ENCODE measurements at regions not wholly inside any gene's neighbourhood (a gene's known extent, or its start where the extent isn't known, plus 50 kb on each side); places are given as distances from the start of the nearest gene placed in this dataset.

DNA sequence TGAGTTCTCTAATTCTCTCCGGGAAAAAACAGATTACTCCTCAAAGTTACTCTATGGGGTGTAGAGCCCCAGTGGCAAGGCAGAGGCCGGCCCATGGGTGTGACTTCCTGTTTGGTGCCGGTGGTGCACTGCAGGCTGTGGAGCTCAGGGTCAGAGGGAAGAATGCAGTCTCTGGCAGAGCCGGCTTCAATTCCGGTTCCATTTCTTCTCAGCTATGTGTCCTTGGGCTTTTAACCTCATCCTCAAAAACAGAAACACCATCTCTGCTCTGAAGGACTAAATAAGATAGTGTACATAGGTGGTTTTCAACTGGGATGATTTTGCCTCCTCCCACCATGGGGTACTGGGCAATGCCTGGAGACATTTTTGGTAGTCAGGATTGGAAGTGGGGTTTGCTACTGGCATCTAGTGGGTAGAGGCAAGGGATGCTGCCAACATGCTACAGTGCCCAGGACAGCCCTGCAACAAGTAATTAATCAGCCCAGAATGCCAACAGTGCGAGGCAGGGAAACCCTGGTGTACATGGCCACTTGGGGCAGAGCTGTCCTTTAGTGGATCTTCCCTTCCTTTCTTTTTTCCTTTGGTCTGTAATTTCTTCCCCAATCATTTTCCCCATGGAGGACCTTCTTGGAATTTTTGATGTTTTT lies 81.2 kb downstream of the INSIG2 start:
- no peak for DNase-seq

DNA sequence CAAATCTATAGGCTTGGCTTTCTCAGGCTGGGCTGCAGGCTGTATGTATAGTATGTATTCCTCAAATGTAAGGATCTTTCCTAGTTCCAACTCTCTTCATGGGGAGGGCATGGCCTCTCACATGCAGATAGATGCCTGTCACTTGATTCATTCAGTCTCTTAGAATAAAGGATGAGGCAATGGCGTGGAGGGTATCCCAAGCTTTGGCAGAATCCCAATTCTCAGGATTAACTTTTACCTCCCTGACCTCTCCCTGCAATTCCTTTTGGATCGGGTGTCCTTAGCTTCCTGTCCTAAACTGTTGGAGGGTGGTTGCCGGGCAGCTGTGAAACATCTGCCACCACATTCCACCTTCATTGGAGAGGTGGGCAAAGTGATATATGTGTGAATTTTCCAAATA lies 80.3 kb downstream of the INSIG2 start:
- peak; percentile 33 for DNase-seq

DNA sequence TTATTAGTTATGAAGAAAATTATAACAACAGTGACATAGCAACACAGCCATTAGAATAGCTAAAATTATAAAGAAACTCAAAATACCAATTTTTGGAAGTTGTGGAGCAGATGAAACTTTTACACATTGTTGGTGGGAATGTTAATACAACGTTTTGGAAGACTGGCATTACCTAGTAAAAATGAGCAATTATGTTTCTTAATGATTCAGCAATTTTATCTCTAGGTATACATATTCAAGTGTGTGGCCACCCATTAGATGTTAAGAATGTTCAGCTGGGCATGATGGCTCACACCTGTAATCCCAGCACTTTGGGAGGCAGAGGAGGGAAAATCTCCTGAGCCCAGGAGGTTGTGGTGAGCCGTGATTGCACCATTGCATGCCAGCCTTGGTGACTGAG lies 78.8 kb downstream of the INSIG2 start:
- no peak for DNase-seq

DNA sequence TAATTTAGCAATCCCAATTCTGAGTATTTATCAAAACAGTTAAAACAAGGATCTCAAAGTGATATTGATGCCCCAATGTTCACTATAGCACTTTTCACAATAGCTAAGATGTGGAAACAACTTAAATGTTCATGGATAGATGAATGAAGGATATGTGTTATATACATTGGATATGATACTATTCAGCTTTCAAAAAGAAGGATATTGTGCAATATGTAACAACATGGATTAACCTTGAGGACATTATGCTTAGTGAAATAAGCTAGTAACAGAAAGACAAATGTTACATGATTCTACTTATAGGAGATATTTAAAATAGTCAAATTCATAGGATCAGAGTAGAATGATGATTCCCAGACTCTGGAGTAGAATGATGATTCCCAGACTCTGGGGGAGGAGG lies 78.0 kb downstream of the INSIG2 start:
- DNase-seq = no peak

DNA sequence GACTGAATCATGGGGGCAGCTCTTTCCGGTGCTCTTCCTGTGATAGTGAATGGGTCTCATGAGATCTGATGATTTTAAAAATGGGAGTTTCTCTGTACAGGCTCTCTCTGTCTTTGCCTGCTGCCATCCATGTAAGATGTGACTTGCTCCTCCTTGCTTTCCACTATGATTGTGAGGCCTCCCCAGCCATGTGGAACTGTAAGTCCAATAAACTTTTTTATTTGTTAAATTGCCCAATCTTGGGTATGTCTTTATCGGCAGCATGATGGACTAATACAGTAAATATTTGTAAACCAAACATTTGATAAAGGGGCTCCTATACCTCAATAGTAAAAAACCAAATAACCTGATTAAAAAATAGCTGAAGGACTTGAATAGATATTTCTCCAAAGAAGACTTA lies 77.3 kb downstream of the INSIG2 start:
- DNase-seq = no peak
